Upper lobe of left lung (tissue), 6 donors: ENCODE measurements at regions not wholly inside any gene's neighbourhood (a gene's known extent, or its start where the extent isn't known, plus 50 kb on each side); places are given as distances from the start of the nearest gene placed in this dataset.

ENCODE experiments used
- ATAC-seq, 2 donors: fragments of 200-7000 bp; cut with Tn5 transposase; one replicate each; pipeline ENCODE4 v1.9.1; 2022; ENCODE audit warnings: mild to moderate bottlenecking in 2 of 2, moderate library complexity in 2 of 2; ENCODE audit not compliant: low FRiP score in 2 of 2
- DNase-seq, 2 donors: peaks; one replicate each; pipeline ENCODE4 v3.0.0-alpha.2; 2019 to 2020
- H3K27ac ChIP-seq, 4 donors: fragments of 200-600 bp; sonication (generic); one replicate each; pipeline ENCODE4 v1.5.1; 2016 to 2019
- H3K27me3 ChIP-seq, 4 donors: fragments of 200-600 bp; sonication (generic); one replicate each; pipeline ENCODE4 v1.5.1; 2017 to 2019
- H3K36me3 ChIP-seq, 4 donors: fragments of 200-600 bp; sonication (generic); one replicate each; pipeline ENCODE4 v1.5.1; 2016 to 2019
- H3K4me1 ChIP-seq, 4 donors: fragments of 200-600 bp; sonication (generic); one replicate each; pipeline ENCODE4 v1.5.1; 2018 to 2019
- H3K4me3 ChIP-seq, 4 donors: fragments of 200-600 bp; sonication (generic); one replicate each; pipeline ENCODE4 v1.5.1; 2017 to 2019; ENCODE audit warnings: mild to moderate bottlenecking in 2 of 4, moderate library complexity in 1 of 4
- H3K9me3 ChIP-seq, 4 donors: fragments of 200-600 bp; sonication (generic); one replicate each; pipeline ENCODE4 v1.5.1; 2018 to 2019
- CTCF ChIP-seq, 6 experiments: fragments of 450-650 bp in 4 of 6; fragments of 200-600 bp in 2 of 6; sonication (generic) in 2 of 6; IDR thresholded peaks; one replicate each; pipeline ENCODE4 v1.5.1; 2016 to 2019; ENCODE audit warnings: antibody characterized with exemption in 6 of 6
- EP300 ChIP-seq, 4 donors: sonication (generic); formaldehyde crosslinking; IDR thresholded peaks; one replicate each; pipeline ENCODE4 v1.5.1; 2017; ENCODE audit warnings: antibody characterized with exemption in 4 of 4, control low read depth in 2 of 4
- POLR2A ChIP-seq, 4 donors: fragments of 450-650 bp; IDR thresholded peaks; one replicate each; pipeline ENCODE4 v1.5.1; 2016 to 2017; ENCODE audit warnings: antibody characterized with exemption in 4 of 4, mild to moderate bottlenecking in 2 of 4
- POLR2AphosphoS5 ChIP-seq, 2 donors: sonication (generic); formaldehyde crosslinking; IDR thresholded peaks; one replicate each; pipeline ENCODE4 v1.5.1; 2017; ENCODE audit warnings: antibody characterized with exemption in 2 of 2
- WGBS, 2 donors: methylation state at CpG; one replicate each; pipeline ENCODE4 v1.1.5; 2017 to 2018; 5-methylcytosine and 5-hydroxymethylcytosine counted together
- donor health status: DM: no; HTN: no; CAD: no; lungs with moderate emphysema.
- donor health status: DM: no; HTN: yes; CAD: no; lungs with severe emphysema.

GRCh38 chr11:95693298-95693697 is 96.3 kb downstream of the FAM76B start:
- H3K27ac ChIP-seq, result no peak overlapping the region
- WGBS, 2 donors, result 0 to 48% methylated on average over 1 of the region's 1 CpG
- no peaks in the 10 kb centered on the region for H3K27me3 ChIP-seq
- no peaks in the 10 kb centered on the region for H3K9me3 ChIP-seq
- H3K4me1 ChIP-seq, result peaks cover 0 to 7% (median 0%) of the 10 kb centered on the region in 4 donors
- DNase-seq (no peak), ATAC-seq (no peak)
- H3K4me3 ChIP-seq, result no peak overlapping the region
- H3K36me3 ChIP-seq, result no peaks in the 10 kb centered on the region
- no peak for TF ChIP-seq CTCF (IDR thresholded peaks at IDR 0.05)
- TF ChIP-seq POLR2A (IDR thresholded peaks at IDR 0.05), result no peak
- TF ChIP-seq POLR2AphosphoS5 (IDR thresholded peaks at IDR 0.05), result no peak
- no peak for TF ChIP-seq EP300 (IDR thresholded peaks at IDR 0.05)

DNA sequence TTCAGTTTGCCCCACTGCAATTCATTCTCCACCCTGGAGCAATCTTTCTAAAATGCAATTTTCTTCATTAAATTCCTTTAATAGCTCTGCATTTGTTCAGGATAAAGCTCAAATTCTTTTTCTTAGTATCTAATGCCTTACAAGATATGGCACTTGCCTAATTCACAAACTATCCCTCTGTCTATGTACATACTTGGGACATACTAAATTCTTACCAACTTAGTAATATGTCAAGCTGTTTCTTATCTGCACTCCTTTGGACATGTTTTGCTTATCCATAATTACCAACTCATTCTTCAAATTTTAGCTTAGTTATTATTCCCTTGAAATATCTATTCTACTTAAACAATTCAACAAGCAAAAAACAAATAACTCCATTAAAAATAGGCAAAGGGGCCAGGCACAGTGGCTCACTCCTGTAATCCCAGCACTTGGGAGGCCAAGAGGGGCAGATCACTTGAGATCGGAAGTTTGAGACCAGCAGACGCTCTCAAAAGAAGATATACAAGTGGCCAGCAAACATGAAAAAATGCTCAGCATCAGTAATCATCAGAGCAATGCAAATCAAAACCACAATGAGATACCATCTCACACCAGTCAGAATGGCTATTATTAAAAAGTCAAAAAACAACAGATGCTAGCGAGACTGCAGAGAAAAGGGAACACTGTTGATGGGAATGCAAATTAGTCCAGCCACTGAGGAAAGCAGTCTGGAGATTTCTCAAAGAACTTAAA is 96.9 kb downstream of the FAM76B start:
- TF ChIP-seq EP300 (IDR thresholded peaks at IDR 0.05) (no peak), POLR2AphosphoS5 (IDR thresholded peaks at IDR 0.05) (no peak), CTCF (IDR thresholded peaks at IDR 0.05) (no peak), POLR2A (IDR thresholded peaks at IDR 0.05) (no peak)
- ATAC-seq, result no peak
- no peak for DNase-seq
- WGBS, 2 donors, result 70 to 74% methylated on average over 3 of the region's 3 CpGs
- Histone ChIP-seq H3K4me3 (no peak overlapping the region), H3K36me3 (no peaks in the 10 kb centered on the region), H3K27ac (no peak overlapping the region), H3K9me3 (no peaks in the 10 kb centered on the region), H3K4me1 (peaks cover 0 to 6% (median 0%) of the 10 kb centered on the region in 4 donors), H3K27me3 (no peaks in the 10 kb centered on the region)

DNA sequence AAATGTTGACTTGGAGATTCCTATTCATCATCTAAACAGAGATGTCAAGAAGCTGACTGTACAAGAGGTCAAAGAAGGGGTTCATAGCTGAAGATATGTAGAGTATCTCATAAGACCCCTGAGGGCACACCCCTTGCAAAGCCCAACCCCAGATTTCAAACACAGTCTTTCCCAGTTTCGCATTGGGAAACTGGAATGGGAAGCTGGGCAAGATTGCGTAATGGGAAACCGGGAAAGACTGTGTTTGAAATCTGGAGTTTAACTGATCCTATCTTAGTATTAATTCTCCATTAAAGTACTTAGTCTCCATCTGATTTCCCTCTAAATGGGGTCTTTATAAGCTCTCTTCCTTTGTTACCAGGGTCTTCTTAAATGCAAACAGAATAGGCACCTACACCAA is 99.5 kb downstream of the FAM76B start:
- Histone ChIP-seq H3K27ac (no peak overlapping the region), H3K4me1 (peaks cover 0 to 6% (median 0%) of the 10 kb centered on the region in 4 donors)

GRCh38 chr11:95688501-95689222 is 100.9 kb downstream of the FAM76B start:
- WGBS, 2 donors, result 56 to 59% methylated on average over 7 of the region's 7 CpGs
- no peak for TF ChIP-seq CTCF (IDR thresholded peaks at IDR 0.05)
- no peak for TF ChIP-seq EP300 (IDR thresholded peaks at IDR 0.05)
- TF ChIP-seq POLR2AphosphoS5 (IDR thresholded peaks at IDR 0.05), result no peak
- no peak for TF ChIP-seq POLR2A (IDR thresholded peaks at IDR 0.05)
- DNase-seq (no peak), ATAC-seq (no peak)
- H3K4me1 ChIP-seq, result peaks cover 0 to 6% (median 0%) of the 10 kb centered on the region in 4 donors
- peak overlapping the region in 1 of 4 donors; percentile 40 for H3K27ac ChIP-seq
- no peaks in the 10 kb centered on the region for H3K36me3 ChIP-seq
- no peaks in the 10 kb centered on the region for H3K27me3 ChIP-seq
- no peaks in the 10 kb centered on the region for H3K9me3 ChIP-seq
- no peak overlapping the region for H3K4me3 ChIP-seq

More for the DNA sequence above, 99.5 kb downstream of the FAM76B start:
- 78 to 87% methylated on average over 3 of the region's 3 CpGs for WGBS, 2 donors
- H3K9me3 ChIP-seq, result no peaks in the 10 kb centered on the region
- H3K4me3 ChIP-seq, result no peak overlapping the region
- TF ChIP-seq POLR2A (IDR thresholded peaks at IDR 0.05) (no peak), EP300 (IDR thresholded peaks at IDR 0.05) (no peak), CTCF (IDR thresholded peaks at IDR 0.05) (no peak), POLR2AphosphoS5 (IDR thresholded peaks at IDR 0.05) (no peak)
- ATAC-seq (no peak), DNase-seq (no peak)
- no peaks in the 10 kb centered on the region for H3K36me3 ChIP-seq
- no peaks in the 10 kb centered on the region for H3K27me3 ChIP-seq
